ENCODE measurements at regions not wholly inside any gene's neighbourhood (a gene's known extent, or its start where the extent isn't known, plus 50 kb on each side); places are given as distances from the start of the nearest gene placed in this dataset.
"Not testable (repeated sequence)": the region's sequence is repeated elsewhere in the genome, so short reads cannot be mapped to it uniquely, and the experiment has no call there.

- not testable (repeated sequence) for DNase-seq (ENCODE audit: low read depth)
These were observed 830.5 kb upstream of the ANO3 start for GRCh38 chr11:25501426-25501825.

DNA sequence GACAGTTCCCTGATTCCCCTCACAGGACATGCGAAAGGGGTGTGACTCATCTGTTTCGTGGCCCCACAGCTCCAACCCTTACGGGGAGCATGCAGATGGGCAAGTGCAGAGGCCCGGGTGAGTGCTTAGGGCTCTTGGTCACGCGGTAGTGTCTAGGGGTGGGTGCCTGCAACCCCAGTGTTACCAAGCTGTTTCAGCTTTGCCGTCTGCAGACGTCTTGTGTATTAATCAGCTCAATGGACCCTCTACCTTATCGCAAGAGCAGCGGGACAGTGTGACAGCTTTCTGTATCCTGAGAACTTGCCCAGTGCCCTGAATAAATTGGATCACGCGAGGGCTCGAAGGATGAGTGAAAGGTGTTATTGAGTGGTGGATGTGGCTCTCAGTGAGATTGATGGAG is 816.4 kb upstream of the ANO3 start:
- no peak for DNase-seq (ENCODE audit: low read depth)

DNA sequence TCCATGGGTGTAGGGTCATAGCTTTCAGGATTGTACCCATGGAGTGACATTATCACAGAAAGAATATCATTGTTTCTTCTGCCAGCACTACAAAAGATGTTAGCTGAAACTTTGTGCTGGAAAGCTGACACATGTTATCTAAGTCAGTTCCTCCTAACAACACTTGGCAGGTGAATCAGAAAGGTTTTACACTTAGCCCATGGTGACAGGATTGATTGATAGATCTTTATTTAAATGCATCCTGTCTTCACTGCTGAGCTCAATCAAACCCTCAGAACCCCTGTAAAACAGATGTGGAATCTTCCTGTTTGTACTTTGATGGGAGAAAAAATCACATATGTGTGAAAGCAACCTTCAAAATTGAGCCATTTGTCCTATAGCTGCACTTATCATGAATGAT is 811.5 kb upstream of the ANO3 start:
- no peak for DNase-seq (ENCODE audit: low read depth)

DNA sequence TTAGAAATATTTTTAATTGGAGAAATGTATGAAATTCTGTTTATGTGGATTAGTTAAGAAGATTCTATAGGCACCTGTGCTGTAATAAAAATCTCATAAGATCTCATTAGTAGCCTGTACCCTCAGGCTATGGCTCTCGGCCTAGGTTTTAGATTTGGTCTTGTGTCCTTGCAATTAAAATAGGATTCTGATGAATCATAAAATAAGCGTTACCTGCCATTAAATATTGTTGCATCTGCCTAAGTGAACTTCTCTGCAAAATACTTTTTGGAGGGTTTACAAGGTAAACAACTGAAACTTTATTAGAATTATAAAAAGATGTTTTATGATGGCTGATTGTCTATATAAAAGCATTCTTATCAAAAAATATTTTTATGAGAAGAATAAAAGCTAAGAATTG is 804.1 kb upstream of the ANO3 start:
- DNase-seq (ENCODE audit: low read depth), result no peak

GRCh38 chr11:25529572-25529971 is 802.4 kb upstream of the ANO3 start:
- no peak for DNase-seq (ENCODE audit: low read depth)

DNA sequence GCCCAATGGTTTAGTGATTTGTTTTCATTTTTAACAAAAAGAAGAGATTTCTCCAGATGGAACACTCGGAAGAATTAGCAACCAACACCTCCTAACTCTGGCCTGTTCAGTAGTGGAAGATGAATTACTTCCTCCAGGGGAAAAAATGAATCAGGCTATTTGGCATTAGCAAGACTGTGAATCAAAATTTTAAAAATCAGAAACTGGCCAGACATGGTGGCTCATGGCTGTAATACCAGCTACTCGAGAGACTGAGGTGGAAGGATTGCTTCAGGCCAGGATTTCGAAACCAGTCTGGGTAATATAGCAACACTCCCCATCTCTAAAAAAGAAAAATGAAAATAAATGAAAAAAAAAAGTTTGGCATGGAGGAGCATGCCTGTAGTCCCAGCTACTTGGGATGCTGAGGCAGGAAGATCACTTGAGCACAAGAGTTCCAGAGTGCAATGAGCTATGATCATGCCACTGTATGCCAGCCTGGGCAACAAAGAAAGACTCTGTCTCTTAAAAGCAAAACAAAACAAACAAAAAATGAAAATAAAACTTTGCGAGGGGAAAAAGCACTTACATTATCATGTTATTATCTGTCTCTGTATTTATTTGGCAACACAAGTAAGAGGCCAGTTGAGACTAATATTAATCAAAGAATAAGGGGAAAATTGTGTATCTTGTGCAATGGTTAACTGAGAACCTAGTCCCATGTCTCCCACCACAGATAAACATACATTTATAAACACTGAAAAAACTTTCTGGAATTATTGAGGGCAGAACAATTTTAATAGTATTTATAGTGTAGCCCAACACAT is 796.3 kb upstream of the ANO3 start:
- DNase-seq (ENCODE audit: low read depth), result no peak

- no peak for DNase-seq (ENCODE audit: low read depth)
These were observed 795.6 kb upstream of the ANO3 start for GRCh38 chr11:25536289-25536688.

- no peak for DNase-seq (ENCODE audit: low read depth)
These were observed 794.5 kb upstream of the ANO3 start for GRCh38 chr11:25537393-25537792.

DNA sequence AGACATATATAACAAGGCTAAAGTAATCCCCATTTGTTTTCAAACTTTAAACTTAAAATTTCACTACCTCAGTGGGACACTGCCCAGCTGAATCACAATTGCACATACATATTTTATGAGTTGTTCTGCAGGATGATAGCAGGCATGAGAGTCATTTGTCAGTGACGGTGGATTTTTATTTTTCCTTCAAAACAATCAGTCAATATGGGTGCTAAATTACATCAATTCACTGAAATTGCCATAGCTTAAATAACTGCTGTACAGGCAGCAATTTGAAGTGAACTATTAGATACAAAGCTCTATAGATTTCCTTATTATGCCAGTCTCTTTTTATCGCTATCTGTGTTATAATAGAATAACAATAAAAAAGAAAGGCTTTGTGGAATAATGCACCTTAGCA is 784.6 kb upstream of the ANO3 start:
- DNase-seq (ENCODE audit: low read depth), result no peak

DNA sequence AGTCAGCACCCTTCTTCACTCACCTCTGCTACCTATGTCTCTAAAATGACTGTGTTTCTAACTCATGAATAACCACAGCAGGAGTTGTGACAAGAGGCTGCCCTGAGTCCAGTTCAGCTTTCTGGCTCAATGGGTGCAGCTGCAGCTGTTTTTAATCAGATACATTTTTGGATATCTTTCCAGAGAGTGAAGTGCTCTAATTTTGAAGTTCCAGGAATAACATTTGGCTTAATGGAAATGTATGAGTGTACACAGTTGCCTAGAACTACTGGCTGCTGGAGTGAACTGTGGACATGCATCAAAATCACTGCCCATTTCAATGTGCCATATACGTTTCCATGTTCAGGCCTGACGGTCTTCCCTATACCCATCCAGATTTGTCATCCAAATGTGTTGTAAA is 769.5 kb upstream of the ANO3 start:
- DNase-seq (ENCODE audit: low read depth), result no peak

DNA sequence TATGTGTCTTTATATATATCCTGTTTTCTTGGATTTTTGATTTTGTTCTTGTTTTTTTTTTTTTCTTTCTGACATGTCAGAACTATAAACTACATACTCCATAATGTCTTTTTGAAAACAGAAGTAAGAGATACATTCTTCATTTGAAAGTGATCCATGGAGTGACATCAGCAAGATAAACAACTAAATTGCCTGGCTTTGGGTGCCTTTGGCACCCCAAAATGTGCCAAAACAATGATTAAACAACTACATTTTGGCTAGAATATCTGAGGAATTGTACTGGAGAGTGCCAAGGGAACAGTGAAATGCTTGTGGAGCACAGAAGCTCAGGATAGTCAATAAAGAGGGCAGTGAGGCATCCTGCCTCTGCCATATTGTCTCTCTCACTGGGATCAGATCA is 766.1 kb upstream of the ANO3 start:
- DNase-seq (ENCODE audit: low read depth), result no peak

GRCh38 chr11:25566298-25567200 is 765.4 kb upstream of the ANO3 start:
- no peak for DNase-seq (ENCODE audit: low read depth)

GRCh38 chr11:25576320-25576719 is 755.6 kb upstream of the ANO3 start:
- no peak for DNase-seq (ENCODE audit: low read depth)

- not testable (repeated sequence) for DNase-seq (ENCODE audit: low read depth)
These were observed 752.4 kb upstream of the ANO3 start for GRCh38 chr11:25579554-25579953.

- no peak for DNase-seq (ENCODE audit: low read depth)
These were observed 748.3 kb upstream of the ANO3 start for GRCh38 chr11:25583596-25583995.

- no peak for DNase-seq (ENCODE audit: low read depth)
These were observed 744.4 kb upstream of the ANO3 start for GRCh38 chr11:25587496-25587895.

GRCh38 chr11:25593221-25593620 is 738.7 kb upstream of the ANO3 start:
- DNase-seq (ENCODE audit: low read depth), result no peak

- no peak for DNase-seq (ENCODE audit: low read depth)
These were observed 735.2 kb upstream of the ANO3 start for GRCh38 chr11:25596701-25597100.

DNA sequence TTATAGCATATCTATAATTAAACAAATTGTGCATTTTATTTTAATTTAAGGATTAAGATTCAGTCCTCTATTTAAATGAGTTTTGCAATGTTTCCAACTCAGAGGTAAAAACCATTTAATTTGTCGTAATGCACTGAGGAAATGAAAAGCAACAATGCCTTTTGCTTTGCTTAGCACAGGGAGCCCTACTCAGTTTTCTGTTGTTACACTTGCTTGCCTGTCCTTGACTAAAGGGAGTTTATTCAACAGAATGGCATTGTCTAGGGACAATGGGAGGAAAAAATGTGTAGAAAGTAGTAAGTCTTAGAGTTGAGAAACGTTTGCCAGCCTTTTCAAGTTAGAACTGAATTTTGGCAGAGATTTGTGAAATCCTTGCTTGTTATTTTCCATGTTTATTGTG is 734.2 kb upstream of the ANO3 start:
- no peak for DNase-seq (ENCODE audit: low read depth)

DNA sequence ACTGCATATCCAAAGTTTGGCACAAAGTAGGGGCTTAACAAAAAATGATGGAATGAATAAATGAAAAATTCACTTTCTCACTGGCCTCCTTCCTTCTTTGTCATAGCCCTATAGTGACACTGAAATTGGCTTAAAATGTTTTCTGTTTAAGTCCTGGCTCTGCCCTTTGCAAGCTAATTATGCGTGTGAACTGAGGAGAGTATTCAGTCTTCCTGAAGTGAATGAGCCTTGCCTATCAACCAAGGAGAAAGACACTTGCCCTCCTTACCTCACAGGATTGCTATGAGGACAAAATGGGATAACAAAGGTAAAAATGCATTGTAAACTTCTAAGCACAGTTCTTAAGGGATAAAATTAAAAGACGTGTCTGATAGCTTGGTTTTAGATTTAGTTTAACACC is 729.8 kb upstream of the ANO3 start:
- DNase-seq (ENCODE audit: low read depth), result no peak

DNA sequence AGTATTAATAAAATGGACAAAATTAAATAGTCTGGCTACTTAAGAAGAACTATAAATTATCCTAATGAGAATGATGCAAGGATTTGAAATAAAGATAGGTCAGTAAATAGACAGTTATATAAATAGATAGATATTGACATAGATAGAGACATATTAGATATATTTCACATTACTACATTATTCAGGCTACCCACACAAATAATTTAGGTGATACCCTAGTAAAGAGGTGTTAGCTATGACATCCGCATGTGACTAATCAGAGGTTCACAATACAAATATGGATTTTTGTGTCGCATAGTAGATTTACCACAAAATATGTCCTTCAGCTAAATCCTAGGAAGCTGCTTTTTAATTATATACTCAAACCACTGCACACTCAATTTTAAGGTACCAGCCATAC is 729.0 kb upstream of the ANO3 start:
- DNase-seq (ENCODE audit: low read depth), result no peak

- no peak for DNase-seq (ENCODE audit: low read depth)
These were observed 719.1 kb upstream of the ANO3 start for GRCh38 chr11:25612806-25613205.

DNA sequence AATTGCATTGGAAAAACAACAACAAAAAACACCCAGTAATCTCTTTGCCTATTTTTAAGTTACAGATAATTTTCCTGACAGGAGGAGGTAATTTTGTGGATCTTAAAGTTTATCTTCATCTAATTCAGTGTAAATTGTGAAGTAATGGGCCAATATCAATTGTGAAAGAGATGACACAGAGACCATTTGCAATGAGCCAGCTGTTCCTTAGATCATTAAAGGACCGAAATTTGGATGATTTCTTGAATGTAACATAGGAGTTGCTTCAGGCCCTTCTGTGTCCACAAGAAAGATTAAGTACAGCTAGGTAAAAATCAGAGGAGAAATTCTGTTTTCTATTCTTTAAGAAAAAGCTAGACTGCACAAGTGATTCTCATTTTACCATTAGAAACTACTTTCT is 718.5 kb upstream of the ANO3 start:
- no peak for DNase-seq (ENCODE audit: low read depth)

All from Daoy (cell line).